Epithelial cell of proximal tubule (primary cell): ENCODE measurements at regions not wholly inside any gene's neighbourhood (a gene's known extent, or its start where the extent isn't known, plus 50 kb on each side); places are given as distances from the start of the nearest gene placed in this dataset.
"Not testable (repeated sequence)": the region's sequence is repeated elsewhere in the genome, so short reads cannot be mapped to it uniquely, and the experiment has no call there.

Experiments
- DNase-seq: peaks from one replicate; pipeline ENCODE4 v3.0.0-alpha.2; 2011; ENCODE audit warnings: low read depth
- H3K4me3 ChIP-seq: 2 replicates; pipeline ENCODE4 v1.5.1; 2011; ENCODE audit warnings: low read depth, mild to moderate bottlenecking, low read length
- TF ChIP-seq, protein P1 (sequence below): conservative IDR thresholded peaks from 2 replicates; pipeline ENCODE4 v1.5.1; 2012; ENCODE audit warnings: low read depth, mild to moderate bottlenecking, low read length

DNA sequence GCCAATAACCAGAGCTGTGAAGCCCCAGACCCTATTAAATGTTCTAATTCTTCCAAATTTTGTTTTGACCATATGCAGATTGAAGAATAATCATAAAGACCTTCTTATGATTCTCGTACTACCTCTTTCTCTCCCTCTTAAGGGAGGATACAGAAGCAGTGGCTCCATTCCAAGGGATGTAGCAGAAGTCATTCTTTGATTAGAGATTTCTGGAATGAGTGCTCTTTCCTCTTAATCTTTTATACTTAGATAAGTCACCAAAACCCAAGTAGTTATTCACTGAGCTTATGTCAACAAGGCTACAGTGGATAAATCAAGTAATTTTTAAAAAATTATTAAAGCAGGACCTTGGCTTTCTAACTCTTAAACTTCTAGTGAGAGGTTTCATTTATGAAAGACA is 266.0 kb upstream of the STXBP5 start:
- no peak for DNase-seq
- no peak overlapping the region for H3K4me3 ChIP-seq
- TF ChIP-seq, protein P1, sequence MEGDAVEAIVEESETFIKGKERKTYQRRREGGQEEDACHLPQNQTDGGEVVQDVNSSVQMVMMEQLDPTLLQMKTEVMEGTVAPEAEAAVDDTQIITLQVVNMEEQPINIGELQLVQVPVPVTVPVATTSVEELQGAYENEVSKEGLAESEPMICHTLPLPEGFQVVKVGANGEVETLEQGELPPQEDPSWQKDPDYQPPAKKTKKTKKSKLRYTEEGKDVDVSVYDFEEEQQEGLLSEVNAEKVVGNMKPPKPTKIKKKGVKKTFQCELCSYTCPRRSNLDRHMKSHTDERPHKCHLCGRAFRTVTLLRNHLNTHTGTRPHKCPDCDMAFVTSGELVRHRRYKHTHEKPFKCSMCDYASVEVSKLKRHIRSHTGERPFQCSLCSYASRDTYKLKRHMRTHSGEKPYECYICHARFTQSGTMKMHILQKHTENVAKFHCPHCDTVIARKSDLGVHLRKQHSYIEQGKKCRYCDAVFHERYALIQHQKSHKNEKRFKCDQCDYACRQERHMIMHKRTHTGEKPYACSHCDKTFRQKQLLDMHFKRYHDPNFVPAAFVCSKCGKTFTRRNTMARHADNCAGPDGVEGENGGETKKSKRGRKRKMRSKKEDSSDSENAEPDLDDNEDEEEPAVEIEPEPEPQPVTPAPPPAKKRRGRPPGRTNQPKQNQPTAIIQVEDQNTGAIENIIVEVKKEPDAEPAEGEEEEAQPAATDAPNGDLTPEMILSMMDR = no peak

DNA sequence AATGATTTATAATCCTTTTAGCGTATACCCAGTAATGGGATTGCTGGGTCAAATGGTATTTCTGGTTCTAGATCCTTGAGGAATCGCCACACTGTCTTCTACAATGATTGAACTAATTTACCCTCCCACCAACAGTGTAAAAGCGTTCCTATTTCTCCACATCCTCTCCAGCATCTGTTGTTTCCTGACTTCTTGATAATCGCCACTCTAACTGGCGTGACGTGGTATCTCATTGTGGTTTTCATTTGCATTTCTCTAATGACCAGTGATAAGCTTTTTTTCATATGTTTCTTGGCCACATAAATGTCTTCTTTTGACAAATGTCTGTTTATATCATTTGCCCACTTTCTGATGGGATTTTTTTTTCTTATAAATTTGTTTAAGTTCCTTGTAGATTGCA is 264.8 kb upstream of the STXBP5 start:
- H3K4me3 ChIP-seq, DNase-seq: not testable (repeated sequence)

DNA sequence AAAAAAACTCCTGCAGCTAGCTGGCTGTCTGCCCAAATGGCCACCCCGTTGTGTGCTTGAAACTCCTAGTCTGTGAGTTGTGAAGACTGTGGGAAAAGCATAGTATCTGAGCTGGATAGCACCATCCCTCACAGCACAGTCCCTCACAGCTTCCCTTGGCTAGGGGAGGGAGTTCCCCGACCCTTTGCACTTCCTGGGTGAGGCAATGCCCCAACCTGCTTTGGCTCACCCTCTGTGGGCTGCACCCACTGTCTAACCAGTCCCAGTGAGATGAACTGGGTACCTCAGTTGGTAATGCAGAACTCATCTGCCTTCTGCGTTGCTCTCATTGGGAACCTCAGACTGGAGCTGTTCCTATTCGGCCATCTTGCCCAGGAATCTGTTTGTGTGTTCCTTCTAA is 260.6 kb upstream of the STXBP5 start:
- no peak overlapping the region for H3K4me3 ChIP-seq
- DNase-seq = no peak
- TF ChIP-seq, protein P1 = no peak

DNA sequence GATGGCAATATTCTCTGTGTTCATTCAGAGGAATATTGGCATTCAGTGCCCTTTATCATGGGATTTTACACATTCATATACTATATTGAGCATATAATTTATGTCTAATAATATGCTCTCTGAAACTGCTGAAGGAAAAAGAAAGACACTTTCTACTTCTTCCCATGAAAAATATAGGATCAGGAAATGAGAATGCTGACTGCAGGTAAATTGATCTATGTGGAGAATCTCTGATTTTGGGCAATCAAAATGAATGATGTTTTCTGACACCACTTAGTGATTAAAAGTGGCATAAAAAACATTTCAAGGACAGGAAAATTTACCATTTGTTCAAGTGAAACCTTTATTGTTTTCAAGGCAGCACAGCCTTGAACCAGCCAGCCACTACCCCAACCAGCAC is 260.1 kb upstream of the STXBP5 start:
- no peak for DNase-seq
- TF ChIP-seq, protein P1 = no peak

DNA sequence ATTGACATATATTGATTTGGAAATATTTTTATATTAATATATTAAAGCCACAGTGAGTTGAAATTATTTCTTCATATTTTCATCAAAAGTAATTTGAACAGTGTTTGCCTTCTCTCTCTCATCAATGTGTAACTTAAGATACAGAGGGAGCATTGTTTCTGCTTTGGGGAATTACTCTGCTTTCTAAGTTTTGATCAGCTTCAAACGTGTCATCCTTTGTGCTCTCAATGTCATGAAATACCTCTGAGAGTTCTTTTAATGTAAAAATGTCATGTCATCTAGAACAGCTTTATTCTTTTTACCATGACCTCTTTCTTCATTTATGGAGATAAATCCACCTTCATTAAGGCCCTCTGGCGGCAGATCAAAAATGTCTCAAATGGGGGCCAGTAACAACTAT is 259.4 kb upstream of the STXBP5 start:
- DNase-seq = no peak
- TF ChIP-seq, protein P1 = no peak
- no peak overlapping the region for H3K4me3 ChIP-seq

More for the DNA sequence above, 260.1 kb upstream of the STXBP5 start:
- H3K4me3 ChIP-seq = no peak overlapping the region

DNA sequence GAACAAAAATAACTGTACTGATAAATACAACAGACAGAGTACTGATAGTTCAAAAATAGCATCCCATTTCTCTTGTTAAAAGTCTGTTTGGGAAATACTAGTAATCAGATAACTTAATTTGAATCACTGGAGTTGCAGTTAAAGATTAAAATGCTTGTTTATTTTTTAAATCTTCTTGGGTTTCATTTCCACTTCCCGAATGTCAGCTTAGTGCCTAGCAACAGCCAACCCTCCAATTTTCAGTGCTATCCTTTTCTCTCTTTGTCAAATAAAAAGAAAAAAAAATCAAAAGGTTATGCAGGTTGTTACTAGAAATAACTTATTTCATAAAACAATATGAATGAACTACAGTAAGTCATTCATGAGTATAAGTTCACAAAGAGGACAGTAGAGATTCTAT is 257.7 kb upstream of the STXBP5 start:
- TF ChIP-seq, protein P1 = no peak
- no peak for DNase-seq
- H3K4me3 ChIP-seq = no peak overlapping the region

DNA sequence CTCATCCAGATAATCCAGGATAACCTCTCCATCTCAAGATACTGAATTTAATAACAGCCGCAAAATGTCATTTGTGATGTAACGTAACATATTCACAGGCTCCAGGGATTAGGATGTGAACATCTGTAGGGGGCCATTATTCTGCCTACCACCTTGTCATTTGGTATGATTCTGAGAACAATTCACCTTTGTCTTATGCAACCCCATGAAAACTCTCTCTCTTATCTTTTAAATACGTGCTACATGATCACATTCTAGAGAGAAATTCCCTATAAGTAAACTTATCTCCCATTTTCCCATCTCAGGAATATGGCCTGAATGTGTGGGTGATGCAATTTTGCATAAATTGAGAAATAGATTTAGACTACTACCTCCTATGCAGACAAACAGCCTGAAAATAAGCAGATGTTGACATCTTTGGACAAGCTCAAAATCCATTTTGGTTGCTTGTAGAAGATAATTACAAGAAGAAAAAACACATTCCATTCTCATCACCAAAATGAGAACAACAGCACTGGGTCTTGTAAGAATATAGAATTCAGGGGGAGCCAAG is 255.4 kb upstream of the STXBP5 start:
- H3K4me3 ChIP-seq = no peak overlapping the region
- TF ChIP-seq, protein P1 = no peak
- DNase-seq = no peak
